WTC11 (cell line): ENCODE measurements at regions not wholly inside any gene's neighbourhood (a gene's known extent, or its start where the extent isn't known, plus 50 kb on each side); places are given as distances from the start of the nearest gene placed in this dataset.

Experiments
- ATAC-seq: fragments of 200-7000 bp; cut with Tn5 transposase; 2 replicates; pipeline ENCODE4 v1.10.0; 2021; ENCODE audit warnings: mild to moderate bottlenecking, moderate library complexity
- CTCF ChIA-PET: fragments of 300-600 bp; sonication (Branson Sonifier 250); formaldehyde crosslinking; loops from one replicate; lab custom pipeline; 2021; ENCODE audit warnings: antibody characterized with exemption; lab: Charles Lee
- POLR2A ChIA-PET: fragments of 350-600 bp; sonication (Branson Sonifier 250); formaldehyde crosslinking; loops from one replicate; lab custom pipeline; 2021; ENCODE audit warnings: antibody characterized with exemption; lab: Charles Lee
- DNase-seq: peaks from one replicate; pipeline ENCODE4 v3.0.0; 2021; ENCODE audit warnings: low spot score
- H3K27ac Mint-ChIP-seq: 2 replicates; pipeline ENCODE4 v1.8.0; 2021; ENCODE audit warnings: mixed read lengths
- H3K27me3 Mint-ChIP-seq: 2 replicates; pipeline ENCODE4 v1.8.0; 2021; ENCODE audit warnings: low read depth, mild to moderate bottlenecking, moderate library complexity, mixed read lengths
- H3K36me3 Mint-ChIP-seq: 2 replicates; pipeline ENCODE4 v1.8.0; 2021; ENCODE audit warnings: mixed read lengths
- H3K4me1 Mint-ChIP-seq: 2 replicates; pipeline ENCODE4 v1.8.0; 2022; ENCODE audit warnings: mixed read lengths
- H3K4me3 Mint-ChIP-seq: 2 replicates; pipeline ENCODE4 v1.8.0; 2021; ENCODE audit warnings: mild to moderate bottlenecking, moderate library complexity, mixed read lengths
- H3K9me3 Mint-ChIP-seq: 2 replicates; pipeline ENCODE4 v1.8.0; 2021; ENCODE audit warnings: mixed read lengths
- CREM ChIP-seq: sonication (generic); formaldehyde crosslinking; IDR thresholded peaks from 2 replicates; pipeline ENCODE4 v1.8.1; 2022; ENCODE audit warnings: mild to moderate bottlenecking, missing genetic modification reagents, moderate library complexity
- ESRRA ChIP-seq: sonication (generic); formaldehyde crosslinking; IDR thresholded peaks from 2 replicates; pipeline ENCODE4 v1.8.1; 2022; ENCODE audit warnings: mild to moderate bottlenecking, missing genetic modification reagents, borderline replicate concordance
- GABPB1 ChIP-seq: sonication (generic); formaldehyde crosslinking; IDR thresholded peaks from 2 replicates; pipeline ENCODE4 v1.8.1; 2023; ENCODE audit warnings: mild to moderate bottlenecking, missing genetic modification reagents
- GRHL2 ChIP-seq: fragments of 250-450 bp; sonication (Bioruptor Pico); IDR thresholded peaks from 2 replicates; pipeline ENCODE4 v1.8.0; 2022; ENCODE audit warnings: mild to moderate bottlenecking, moderate library complexity; ENCODE audit not compliant: insufficient replicate concordance, severe bottlenecking
- HMGA2 ChIP-seq: fragments of 250-450 bp; sonication (Bioruptor Pico); IDR thresholded peaks from 2 replicates; pipeline ENCODE4 v1.4.0; 2021; ENCODE audit warnings: mild to moderate bottlenecking, moderate library complexity
- JAZF1 ChIP-seq: fragments of 250-450 bp; sonication (Bioruptor Pico); IDR thresholded peaks from 2 replicates; pipeline ENCODE4 v1.9.0; 2021; ENCODE audit warnings: moderate library complexity, mild to moderate bottlenecking, inconsistent platforms
- SMAD3 ChIP-seq: sonication (generic); formaldehyde crosslinking; IDR thresholded peaks from 2 replicates; pipeline ENCODE4 v1.8.0; 2022; ENCODE audit warnings: missing genetic modification reagents, mild to moderate bottlenecking, borderline replicate concordance
- SMAD4 ChIP-seq: sonication (generic); formaldehyde crosslinking; IDR thresholded peaks from 2 replicates; pipeline ENCODE4 v1.8.0; 2022; ENCODE audit warnings: mild to moderate bottlenecking, missing genetic modification reagents
- ZNF263 ChIP-seq: sonication (generic); formaldehyde crosslinking; IDR thresholded peaks from 2 replicates; pipeline ENCODE4 v1.8.1; 2022; ENCODE audit warnings: low read depth, mild to moderate bottlenecking, moderate library complexity, missing genetic modification reagents
- ZNF317 ChIP-seq: sonication (generic); formaldehyde crosslinking; IDR thresholded peaks from 2 replicates; pipeline ENCODE4 v1.8.1; 2023; ENCODE audit warnings: low read depth, mild to moderate bottlenecking, moderate library complexity, missing genetic modification reagents, borderline replicate concordance
- ZNF416 ChIP-seq: fragments of 250-450 bp; sonication (Bioruptor Pico); IDR thresholded peaks from 2 replicates; pipeline ENCODE4 v1.9.0; 2021; ENCODE audit warnings: mild to moderate bottlenecking, inconsistent platforms
- ZNF671 ChIP-seq: fragments of 250-450 bp; sonication (Bioruptor Pico); IDR thresholded peaks from 2 replicates; pipeline ENCODE4 v1.8.0; 2021; ENCODE audit warnings: mild to moderate bottlenecking
- TF ChIP-seq, protein P1 (sequence below): sonication (generic); formaldehyde crosslinking; IDR thresholded peaks from 2 replicates; pipeline ENCODE4 v1.8.1; 2022; ENCODE audit warnings: low read depth, mild to moderate bottlenecking, moderate library complexity, missing genetic modification reagents, borderline replicate concordance
- TF ChIP-seq, protein P2 (sequence below): fragments of 250-450 bp; sonication (Bioruptor Pico); IDR thresholded peaks from 2 replicates; pipeline ENCODE4 v1.8.0; 2021; ENCODE audit warnings: mild to moderate bottlenecking
- TF ChIP-seq, protein P3 (sequence below): sonication (generic); formaldehyde crosslinking; conservative IDR thresholded peaks from 2 replicates; pipeline ENCODE4 v1.8.1; 2022; ENCODE audit warnings: mild to moderate bottlenecking, missing genetic modification reagents
- TF ChIP-seq, protein P4 (sequence below): sonication (generic); formaldehyde crosslinking; IDR thresholded peaks from 2 replicates; pipeline ENCODE4 v1.8.1; 2023; ENCODE audit warnings: mild to moderate bottlenecking, missing genetic modification reagents
- TF ChIP-seq, protein P5 (sequence below): sonication (generic); formaldehyde crosslinking; IDR thresholded peaks from 2 replicates; pipeline ENCODE4 v1.8.1; 2023; ENCODE audit warnings: mild to moderate bottlenecking, moderate library complexity, missing genetic modification reagents

DNA sequence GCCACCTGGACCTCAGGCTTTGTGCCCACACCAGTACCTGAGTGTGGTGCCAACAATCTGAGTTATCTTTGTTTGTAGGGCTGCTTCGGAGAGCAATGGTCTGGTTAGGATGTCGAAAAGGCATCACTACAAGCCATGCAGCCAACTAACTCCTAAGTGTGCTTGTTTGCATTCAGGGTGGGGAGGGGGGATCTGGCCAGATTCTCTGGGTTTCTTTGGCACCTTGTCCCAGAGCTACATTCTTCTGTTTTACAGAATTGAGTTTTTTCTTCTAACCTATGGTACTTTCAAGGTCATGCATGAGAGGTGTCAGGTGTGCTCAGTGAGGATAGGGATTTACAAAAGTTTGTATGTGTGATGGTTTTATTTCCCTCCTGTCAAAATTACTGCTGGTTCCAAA, 391.4 kb upstream of the RARB start (continued):
- TF ChIP-seq ZNF317 (CRISPR knock-in tag), result no peak

DNA sequence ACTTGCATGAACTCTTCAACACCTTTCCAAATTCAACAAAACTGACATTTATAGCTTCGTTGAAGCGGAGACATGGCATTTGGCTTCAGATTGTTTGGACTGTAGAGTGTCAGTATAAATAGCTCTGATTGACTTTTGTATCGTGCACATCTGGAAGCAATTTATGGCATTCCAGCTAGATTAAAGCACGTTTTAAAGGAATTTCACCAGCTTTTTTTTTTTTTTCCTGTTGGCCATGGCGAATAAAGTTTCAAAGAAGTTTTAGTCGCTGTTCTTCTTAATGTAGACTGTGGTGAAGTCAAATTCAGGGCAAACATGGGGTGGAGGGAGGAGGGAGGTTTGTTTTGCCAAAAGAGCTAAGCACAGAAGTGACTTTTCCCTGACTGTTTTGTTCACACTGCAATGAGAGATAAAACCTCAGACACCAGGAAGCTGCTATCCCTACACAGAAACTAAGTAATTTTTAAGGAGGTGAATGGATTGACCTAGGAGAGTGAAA, 391.0 kb upstream of the RARB start:
- ATAC-seq (no peak), DNase-seq (no peak)
- Mint-ChIP-seq H3K9me3 (no peaks in the 10 kb centered on the region), H3K27ac (no peak overlapping the region), H3K4me3 (no peak overlapping the region), H3K27me3 (no peaks in the 10 kb centered on the region), H3K4me1 (no peaks in the 10 kb centered on the region), H3K36me3 (no peaks in the 10 kb centered on the region)
- TF ChIP-seq GABPB1 (CRISPR knock-in tag) (no peak), GRHL2 (CRISPR knock-in tag) (no peak), SMAD4 (no peak), JAZF1 (no peak)
- TF ChIP-seq, protein P1, sequence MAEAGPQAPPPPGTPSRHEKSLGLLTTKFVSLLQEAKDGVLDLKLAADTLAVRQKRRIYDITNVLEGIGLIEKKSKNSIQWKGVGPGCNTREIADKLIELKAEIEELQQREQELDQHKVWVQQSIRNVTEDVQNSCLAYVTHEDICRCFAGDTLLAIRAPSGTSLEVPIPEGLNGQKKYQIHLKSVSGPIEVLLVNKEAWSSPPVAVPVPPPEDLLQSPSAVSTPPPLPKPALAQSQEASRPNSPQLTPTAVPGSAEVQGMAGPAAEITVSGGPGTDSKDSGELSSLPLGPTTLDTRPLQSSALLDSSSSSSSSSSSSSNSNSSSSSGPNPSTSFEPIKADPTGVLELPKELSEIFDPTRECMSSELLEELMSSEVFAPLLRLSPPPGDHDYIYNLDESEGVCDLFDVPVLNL (CRISPR knock-in tag), result no peak
- ChIA-PET POLR2A (no interaction called here), CTCF (interaction anchor here (0.5 kb wide), 1 partner anchor 434 kb away, joined by 5 read pairs; no protein-coding TSS in a partner anchor)

DNA sequence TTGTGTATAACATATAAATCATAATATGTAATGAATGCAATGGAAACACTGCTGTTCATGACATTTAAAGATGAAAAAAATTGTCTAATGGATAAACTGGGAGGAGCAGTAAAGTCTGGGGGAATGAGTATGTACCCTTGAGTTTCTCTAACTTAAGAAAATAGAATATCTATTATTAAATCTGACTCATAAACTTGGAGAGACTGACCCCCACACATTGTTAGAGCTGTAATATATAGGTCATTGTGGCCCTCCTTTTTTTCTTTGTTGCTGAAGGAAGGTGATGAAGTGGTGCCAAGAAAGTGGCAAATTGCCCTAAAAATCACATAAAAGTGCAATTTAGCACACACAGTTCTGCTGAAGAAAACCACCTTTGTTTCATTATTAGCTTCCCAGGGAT, 389.8 kb upstream of the RARB start:
- DNase-seq (no peak), ATAC-seq (no peak)
- TF ChIP-seq, protein P2, sequence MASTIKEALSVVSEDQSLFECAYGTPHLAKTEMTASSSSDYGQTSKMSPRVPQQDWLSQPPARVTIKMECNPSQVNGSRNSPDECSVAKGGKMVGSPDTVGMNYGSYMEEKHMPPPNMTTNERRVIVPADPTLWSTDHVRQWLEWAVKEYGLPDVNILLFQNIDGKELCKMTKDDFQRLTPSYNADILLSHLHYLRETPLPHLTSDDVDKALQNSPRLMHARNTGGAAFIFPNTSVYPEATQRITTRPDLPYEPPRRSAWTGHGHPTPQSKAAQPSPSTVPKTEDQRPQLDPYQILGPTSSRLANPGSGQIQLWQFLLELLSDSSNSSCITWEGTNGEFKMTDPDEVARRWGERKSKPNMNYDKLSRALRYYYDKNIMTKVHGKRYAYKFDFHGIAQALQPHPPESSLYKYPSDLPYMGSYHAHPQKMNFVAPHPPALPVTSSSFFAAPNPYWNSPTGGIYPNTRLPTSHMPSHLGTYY, result no peak
- TF ChIP-seq, protein P3, sequence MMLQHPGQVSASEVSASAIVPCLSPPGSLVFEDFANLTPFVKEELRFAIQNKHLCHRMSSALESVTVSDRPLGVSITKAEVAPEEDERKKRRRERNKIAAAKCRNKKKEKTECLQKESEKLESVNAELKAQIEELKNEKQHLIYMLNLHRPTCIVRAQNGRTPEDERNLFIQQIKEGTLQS (CRISPR knock-in tag), result no peak
- no peak for TF ChIP-seq SMAD3 (CRISPR knock-in tag)
- TF ChIP-seq, protein P4, sequence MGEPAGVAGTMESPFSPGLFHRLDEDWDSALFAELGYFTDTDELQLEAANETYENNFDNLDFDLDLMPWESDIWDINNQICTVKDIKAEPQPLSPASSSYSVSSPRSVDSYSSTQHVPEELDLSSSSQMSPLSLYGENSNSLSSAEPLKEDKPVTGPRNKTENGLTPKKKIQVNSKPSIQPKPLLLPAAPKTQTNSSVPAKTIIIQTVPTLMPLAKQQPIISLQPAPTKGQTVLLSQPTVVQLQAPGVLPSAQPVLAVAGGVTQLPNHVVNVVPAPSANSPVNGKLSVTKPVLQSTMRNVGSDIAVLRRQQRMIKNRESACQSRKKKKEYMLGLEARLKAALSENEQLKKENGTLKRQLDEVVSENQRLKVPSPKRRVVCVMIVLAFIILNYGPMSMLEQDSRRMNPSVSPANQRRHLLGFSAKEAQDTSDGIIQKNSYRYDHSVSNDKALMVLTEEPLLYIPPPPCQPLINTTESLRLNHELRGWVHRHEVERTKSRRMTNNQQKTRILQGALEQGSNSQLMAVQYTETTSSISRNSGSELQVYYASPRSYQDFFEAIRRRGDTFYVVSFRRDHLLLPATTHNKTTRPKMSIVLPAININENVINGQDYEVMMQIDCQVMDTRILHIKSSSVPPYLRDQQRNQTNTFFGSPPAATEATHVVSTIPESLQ (CRISPR knock-in tag), result no peak
- TF ChIP-seq, protein P5, sequence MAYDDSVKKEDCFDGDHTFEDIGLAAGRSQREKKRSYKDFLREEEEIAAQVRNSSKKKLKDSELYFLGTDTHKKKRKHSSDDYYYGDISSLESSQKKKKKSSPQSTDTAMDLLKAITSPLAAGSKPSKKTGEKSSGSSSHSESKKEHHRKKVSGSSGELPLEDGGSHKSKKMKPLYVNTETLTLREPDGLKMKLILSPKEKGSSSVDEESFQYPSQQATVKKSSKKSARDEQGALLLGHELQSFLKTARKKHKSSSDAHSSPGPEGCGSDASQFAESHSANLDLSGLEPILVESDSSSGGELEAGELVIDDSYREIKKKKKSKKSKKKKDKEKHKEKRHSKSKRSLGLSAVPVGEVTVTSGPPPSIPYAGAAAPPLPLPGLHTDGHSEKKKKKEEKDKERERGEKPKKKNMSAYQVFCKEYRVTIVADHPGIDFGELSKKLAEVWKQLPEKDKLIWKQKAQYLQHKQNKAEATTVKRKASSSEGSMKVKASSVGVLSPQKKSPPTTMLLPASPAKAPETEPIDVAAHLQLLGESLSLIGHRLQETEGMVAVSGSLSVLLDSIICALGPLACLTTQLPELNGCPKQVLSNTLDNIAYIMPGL, result no peak
- no peak for TF ChIP-seq ZNF671 (CRISPR knock-in tag)
- TF ChIP-seq ZNF416 (CRISPR knock-in tag), result no peak
- TF ChIP-seq HMGA2 (CRISPR knock-in tag), result no peak
- TF ChIP-seq ZNF263, result no peak
- no peak for TF ChIP-seq CREM (CRISPR knock-in tag)
- no peak for TF ChIP-seq SMAD4
- TF ChIP-seq ESRRA, result no peak
- POLR2A ChIA-PET, result no interaction called here
- CTCF ChIA-PET, result no interaction called here
- Mint-ChIP-seq H3K4me1 (no peaks in the 10 kb centered on the region), H3K27me3 (no peaks in the 10 kb centered on the region), H3K36me3 (no peaks in the 10 kb centered on the region), H3K4me3 (no peak overlapping the region), H3K9me3 (no peaks in the 10 kb centered on the region), H3K27ac (no peak overlapping the region)
